ENCODE measurements at regions not wholly inside any gene's neighbourhood (a gene's known extent, or its start where the extent isn't known, plus 50 kb on each side); places are given as distances from the start of the nearest gene placed in this dataset.
"Not testable (repeated sequence)": the region's sequence is repeated elsewhere in the genome, so short reads cannot be mapped to it uniquely, and the experiment has no call there.

- no peak for DNase-seq (ENCODE audit: low spot score)
These were observed 337.9 kb downstream of the DAD1 start for GRCh38 chr14:22251090-22251489.

- DNase-seq (ENCODE audit: low spot score) = no peak
These were observed 339.3 kb downstream of the DAD1 start for GRCh38 chr14:22249770-22250169.

DNA sequence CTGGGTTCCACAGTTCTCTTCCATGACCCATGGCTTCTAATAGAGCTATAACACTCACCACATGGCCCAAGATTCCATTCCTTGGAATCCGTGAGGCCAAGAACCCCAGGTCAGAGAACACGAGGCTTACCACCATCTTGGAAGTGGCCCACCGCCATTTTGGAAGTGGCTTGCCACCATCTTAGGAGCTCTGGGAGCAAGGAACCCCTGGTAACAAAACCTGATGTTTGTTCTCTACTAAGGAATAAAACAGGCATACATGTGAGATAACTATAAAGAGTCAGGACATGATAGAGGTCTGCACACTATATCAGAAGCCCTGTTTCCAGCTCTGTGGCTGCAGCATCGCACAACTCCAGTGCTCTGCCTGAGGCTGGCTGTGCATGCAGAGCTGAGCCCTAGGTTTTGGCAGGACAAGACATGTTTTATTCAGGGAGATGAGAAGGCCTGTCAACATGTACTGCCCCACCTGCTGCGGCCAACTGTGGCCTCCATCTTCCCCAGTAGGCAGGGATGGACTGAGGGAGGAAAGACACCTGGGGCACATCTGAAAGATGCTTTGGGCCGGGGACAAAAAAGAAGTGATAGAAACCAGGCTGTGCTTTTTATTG, 344.9 kb downstream of the DAD1 start:
- DNase-seq (ENCODE audit: low spot score) = no peak

DNA sequence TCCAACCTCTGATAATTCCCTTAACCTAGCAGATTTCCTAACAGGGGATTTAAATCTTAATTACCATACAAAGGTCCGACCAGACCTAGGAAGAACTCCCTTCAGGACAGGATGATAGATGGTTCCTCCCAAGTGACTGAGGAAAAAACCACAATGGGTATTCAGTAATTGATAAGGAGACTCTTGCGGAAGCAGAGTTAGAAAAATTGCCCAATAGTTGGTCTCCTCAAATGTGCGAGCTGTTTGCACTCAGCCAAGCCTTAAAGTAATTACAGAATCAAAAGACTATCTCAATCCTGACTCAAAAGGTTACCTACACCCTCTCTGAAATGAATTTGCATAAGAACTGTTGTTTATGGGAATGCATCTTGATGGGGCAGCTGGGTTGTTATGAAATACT, 350.7 kb downstream of the DAD1 start:
- DNase-seq (ENCODE audit: low spot score) = not testable (repeated sequence)

GRCh38 chr14:22233377-22233776, 355.6 kb downstream of the DAD1 start:
- no peak for DNase-seq (ENCODE audit: low spot score)

- DNase-seq (ENCODE audit: low spot score) = no peak
These were observed 356.1 kb downstream of the DAD1 start for GRCh38 chr14:22232933-22233332.

DNA sequence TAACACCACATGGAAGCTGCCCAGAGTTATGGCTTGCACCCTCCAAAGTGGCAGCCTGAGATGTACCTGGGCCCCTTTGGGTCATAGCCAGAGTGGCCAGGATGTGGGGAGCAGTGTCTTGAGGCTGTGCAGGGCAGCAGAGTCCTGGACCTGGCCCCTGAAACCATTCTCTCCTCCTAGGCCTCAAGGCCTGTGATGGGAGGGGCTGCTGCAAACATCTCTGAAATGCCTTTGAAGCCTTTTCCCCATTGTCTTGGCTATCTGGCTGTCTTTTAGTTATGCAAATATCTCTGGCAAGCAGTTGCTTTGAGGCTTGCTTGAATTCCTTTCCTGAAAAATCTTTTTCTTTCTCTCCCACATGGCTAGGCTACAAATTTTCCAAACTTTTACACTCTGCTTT, 356.5 kb downstream of the DAD1 start:
- no peak for DNase-seq (ENCODE audit: low spot score)

DNA sequence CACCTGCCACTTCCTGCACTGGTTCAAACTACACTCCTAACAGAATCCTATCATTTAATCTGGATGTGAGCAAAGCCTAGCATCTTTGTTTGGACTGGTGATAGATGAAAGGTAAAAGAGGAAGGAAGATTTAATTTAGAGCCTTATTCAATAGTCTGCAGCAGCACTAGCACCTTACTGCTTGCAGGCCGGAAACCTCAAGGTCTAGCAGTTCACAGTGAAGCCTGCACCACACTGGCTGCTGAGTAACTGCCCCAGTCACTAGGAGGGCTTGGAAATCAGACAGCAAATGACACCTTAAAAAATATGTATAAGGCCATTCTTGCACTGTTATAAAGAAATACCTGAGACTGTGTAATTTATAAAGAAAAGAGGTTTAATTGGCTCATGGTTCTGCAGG, 358.0 kb downstream of the DAD1 start:
- no peak for DNase-seq (ENCODE audit: low spot score)

DNA sequence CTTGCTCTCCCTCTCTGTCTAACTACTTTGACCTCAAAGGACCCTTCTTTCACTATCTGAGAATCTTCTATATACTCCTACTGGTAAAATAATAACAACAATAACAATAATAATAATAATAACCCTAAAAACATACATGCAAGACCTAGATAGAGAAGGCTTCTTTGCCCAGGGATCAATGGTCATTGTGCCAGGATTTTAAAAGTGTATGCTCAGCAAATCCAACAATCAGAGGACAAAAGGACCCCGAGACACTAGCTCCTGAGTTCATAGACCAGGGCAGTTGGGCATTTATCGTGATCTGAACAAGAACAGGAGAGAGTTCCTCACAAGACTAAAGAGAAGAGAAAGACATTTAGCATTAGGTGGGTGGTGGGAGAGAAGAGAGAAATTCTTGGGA, 358.5 kb downstream of the DAD1 start:
- DNase-seq (ENCODE audit: low spot score) = no peak

- DNase-seq (ENCODE audit: low spot score) = no peak
These were observed 361.9 kb downstream of the DAD1 start for GRCh38 chr14:22227084-22227483.

GRCh38 chr14:22226381-22226780, 362.6 kb downstream of the DAD1 start:
- DNase-seq (ENCODE audit: low spot score) = no peak

- no peak for DNase-seq (ENCODE audit: low spot score)
These were observed 363.4 kb downstream of the DAD1 start for GRCh38 chr14:22225516-22226140.

DNA sequence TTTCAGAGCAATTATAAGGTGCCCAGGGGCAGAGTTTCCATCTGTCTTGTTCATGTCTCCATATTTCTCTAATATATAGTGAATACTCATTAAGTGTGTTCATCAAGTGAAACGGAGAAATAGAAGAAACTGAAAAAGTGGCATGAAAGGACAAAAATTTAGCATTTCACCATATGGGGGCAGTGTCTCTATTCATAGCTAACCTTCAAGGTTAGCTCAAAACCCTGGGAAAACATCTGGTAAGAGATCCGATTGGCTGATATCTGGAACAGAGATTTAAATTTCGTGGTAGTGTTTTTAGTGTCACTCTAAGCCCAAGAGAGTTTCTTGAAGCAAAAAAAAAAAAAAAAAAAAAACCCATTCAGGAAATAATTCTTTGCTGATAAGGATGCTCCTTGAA, 367.5 kb downstream of the DAD1 start:
- DNase-seq (ENCODE audit: low spot score) = no peak

DNA sequence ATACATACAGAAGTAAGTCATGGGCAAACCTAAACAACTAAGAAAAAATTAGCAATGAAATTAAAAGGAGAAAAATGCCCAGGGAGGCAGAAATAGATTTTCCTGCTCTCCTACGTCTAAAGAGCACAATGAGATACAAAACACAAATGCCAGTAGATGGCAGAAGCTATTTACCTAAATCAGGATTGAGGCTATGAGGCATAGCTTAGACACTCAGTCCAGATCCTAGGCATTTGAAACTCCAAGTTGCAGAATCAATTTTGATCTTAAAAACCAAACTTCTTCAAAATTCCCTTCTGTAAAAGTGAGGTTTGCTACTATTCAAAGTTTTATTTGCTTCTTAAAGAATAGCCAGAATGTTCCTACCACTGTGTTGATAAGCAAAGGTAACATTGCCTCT, 368.6 kb downstream of the DAD1 start:
- DNase-seq (ENCODE audit: low spot score) = no peak

DNA sequence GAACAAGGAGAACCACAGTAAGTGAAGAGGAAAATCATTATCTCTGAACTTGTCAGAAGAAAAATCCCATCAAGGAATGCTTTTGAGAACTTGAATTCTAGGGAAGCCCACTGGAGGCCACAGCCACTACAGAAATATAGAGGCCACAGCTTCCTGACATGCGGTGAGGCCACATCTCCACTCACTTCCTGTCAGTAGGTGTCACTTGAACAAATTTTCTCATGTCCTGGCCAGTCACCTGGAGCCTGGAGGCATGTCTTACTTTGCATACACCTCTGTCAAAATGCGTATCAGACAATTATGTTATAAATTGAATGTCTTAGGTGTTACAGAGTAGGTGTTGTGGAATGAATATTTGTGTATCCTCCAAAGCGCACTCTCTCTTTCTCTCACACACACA, 370.3 kb downstream of the DAD1 start:
- DNase-seq (ENCODE audit: low spot score) = no peak

DNA sequence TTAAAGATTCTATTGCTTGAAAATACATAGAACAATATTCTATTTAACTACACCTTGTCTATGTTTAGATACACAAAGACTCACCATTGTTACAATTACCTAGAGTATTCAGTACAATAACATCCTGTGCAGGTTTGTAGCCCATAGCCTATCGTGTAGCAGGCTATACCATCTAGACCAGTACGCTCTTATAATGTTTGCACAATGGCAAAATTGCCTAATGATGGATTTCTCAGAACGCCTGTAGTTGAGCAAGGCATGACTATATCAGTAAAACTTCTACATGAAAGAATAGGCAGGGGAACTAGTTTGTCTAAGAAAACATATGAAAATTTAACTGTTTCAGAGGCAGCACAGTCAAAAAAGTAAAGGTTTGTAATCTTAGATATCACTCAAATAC, 375.9 kb downstream of the DAD1 start:
- DNase-seq (ENCODE audit: low spot score) = no peak

GRCh38 chr14:22210906-22211305, 378.1 kb downstream of the DAD1 start:
- DNase-seq (ENCODE audit: low spot score) = no peak

DNA sequence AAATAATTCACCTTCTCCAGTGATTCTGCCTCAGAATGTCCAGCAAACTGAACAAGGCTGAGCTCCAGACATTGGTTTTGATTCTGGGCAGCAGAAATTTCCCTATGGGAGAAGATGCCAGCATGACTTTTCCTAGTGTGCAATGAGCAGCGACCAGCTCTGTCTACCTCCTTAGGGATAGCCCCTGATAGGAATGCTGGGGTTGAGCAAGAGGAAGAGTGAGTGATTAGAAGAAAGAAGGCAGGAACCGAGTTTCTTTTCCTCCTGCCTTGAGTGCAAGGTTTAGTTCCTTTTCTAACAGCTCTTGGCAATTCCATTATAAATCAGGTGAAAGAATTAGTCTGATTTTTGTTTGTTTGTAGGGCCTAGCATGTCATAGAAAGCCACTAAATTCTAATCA, 379.0 kb downstream of the DAD1 start:
- no peak for DNase-seq (ENCODE audit: low spot score)

DNA sequence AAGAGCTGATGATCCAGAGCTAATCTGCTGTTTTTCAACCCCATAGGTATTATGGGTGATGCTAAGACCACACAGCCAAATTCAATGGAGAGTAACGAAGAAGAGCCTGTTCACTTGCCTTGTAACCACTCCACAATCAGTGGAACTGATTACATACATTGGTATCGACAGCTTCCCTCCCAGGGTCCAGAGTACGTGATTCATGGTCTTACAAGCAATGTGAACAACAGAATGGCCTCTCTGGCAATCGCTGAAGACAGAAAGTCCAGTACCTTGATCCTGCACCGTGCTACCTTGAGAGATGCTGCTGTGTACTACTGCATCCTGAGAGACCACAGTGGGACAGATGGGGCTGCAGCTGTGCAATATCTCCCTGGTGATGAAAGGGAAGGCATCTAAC, 386.0 kb downstream of the DAD1 start:
- DNase-seq (ENCODE audit: low spot score) = no peak

DNA sequence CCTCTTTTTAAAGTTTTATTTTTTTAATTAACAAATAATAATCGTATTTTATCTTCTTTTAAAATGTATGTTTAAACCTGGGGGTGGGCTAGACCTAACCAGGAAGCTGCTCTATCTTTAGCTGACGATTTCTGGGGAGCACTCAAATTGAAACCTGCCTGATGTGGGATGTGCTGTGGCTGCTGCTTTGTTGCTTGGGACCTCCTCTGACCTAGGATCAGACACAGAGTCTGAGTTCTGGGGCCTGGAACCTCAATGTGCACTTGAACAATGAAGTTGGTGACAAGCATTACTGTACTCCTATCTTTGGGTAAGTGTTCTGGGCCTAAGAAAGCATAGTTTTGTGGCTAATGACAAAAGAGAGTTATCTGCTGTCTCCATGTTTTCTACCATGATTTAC, 386.7 kb downstream of the DAD1 start:
- no peak for DNase-seq (ENCODE audit: low spot score)

- no peak for DNase-seq (ENCODE audit: low spot score)
These were observed 387.9 kb downstream of the DAD1 start for GRCh38 chr14:22200977-22201605.

- DNase-seq (ENCODE audit: low spot score) = not testable (repeated sequence)
These were observed 388.9 kb downstream of the DAD1 start for GRCh38 chr14:22200131-22200530.

GRCh38 chr14:22194664-22195063, 394.4 kb downstream of the DAD1 start:
- no peak for DNase-seq (ENCODE audit: low spot score)

Measured in hematopoietic multipotent progenitor cell treated with erythropoietin and hydrocortisone succinate and interleukin-3 and kit ligand, for 17 days (in vitro differentiated cells).